CD4-positive, alpha-beta T cell treated with Interleukin-10 for 1 hour (primary cell): ENCODE measurements at regions not wholly inside any gene's neighbourhood (a gene's known extent, or its start where the extent isn't known, plus 50 kb on each side); places are given as distances from the start of the nearest gene placed in this dataset.

Experiments
- DNase-seq: peaks from one replicate; pipeline ENCODE4 v3.0.0-alpha.2; 2020

GRCh38 chr14:87712396-87713090, 280.4 kb downstream of the GALC start:
- DNase-seq: no peak

GRCh38 chr14:87705439-87705896, 287.5 kb downstream of the GALC start:
- DNase-seq: no peak

- no peak for DNase-seq
These were observed 294.5 kb downstream of the GALC start for GRCh38 chr14:87698481-87698880.

GRCh38 chr14:87696485-87696884, 296.5 kb downstream of the GALC start:
- DNase-seq: no peak

- no peak for DNase-seq
These were observed 301.7 kb downstream of the GALC start for GRCh38 chr14:87691042-87691881.

- DNase-seq: no peak
These were observed 302.8 kb downstream of the GALC start for GRCh38 chr14:87690076-87690613.

- no peak for DNase-seq
These were observed 304.5 kb downstream of the GALC start for GRCh38 chr14:87688524-87688923.

GRCh38 chr14:87687420-87687819, 305.6 kb downstream of the GALC start:
- no peak for DNase-seq

- DNase-seq: no peak
These were observed 306.2 kb downstream of the GALC start for GRCh38 chr14:87686746-87687145.

- no peak for DNase-seq
These were observed 313.1 kb downstream of the GALC start for GRCh38 chr14:87679866-87680265.

GRCh38 chr14:87678624-87679023, 314.4 kb downstream of the GALC start:
- DNase-seq: no peak

GRCh38 chr14:87676814-87677437, 316.1 kb downstream of the GALC start:
- DNase-seq: no peak

- DNase-seq: no peak
These were observed 325.3 kb downstream of the GALC start for GRCh38 chr14:87667659-87668058.

GRCh38 chr14:87656315-87656714, 336.7 kb downstream of the GALC start:
- no peak for DNase-seq

GRCh38 chr14:87652278-87652677, 340.7 kb downstream of the GALC start:
- DNase-seq: no peak

- DNase-seq: no peak
These were observed 348.3 kb downstream of the GALC start for GRCh38 chr14:87644689-87645088.

- no peak for DNase-seq
These were observed 350.0 kb downstream of the GALC start for GRCh38 chr14:87643005-87643404.

GRCh38 chr14:87640553-87640952, 352.4 kb downstream of the GALC start:
- no peak for DNase-seq

- no peak for DNase-seq
These were observed 354.8 kb downstream of the GALC start for GRCh38 chr14:87638196-87638595.

GRCh38 chr14:87635442-87635841, 357.5 kb downstream of the GALC start:
- no peak for DNase-seq

- DNase-seq: no peak
These were observed 360.2 kb downstream of the GALC start for GRCh38 chr14:87632796-87633195.

GRCh38 chr14:87630846-87631245, 362.1 kb downstream of the GALC start:
- DNase-seq: no peak

- no peak for DNase-seq
These were observed 363.2 kb downstream of the GALC start for GRCh38 chr14:87629788-87630187.

GRCh38 chr14:87628780-87629179, 364.2 kb downstream of the GALC start:
- no peak for DNase-seq
